ENCODE measurements at regions not wholly inside any gene's neighbourhood (a gene's known extent, or its start where the extent isn't known, plus 50 kb on each side); places are given as distances from the start of the nearest gene placed in this dataset.

DNA sequence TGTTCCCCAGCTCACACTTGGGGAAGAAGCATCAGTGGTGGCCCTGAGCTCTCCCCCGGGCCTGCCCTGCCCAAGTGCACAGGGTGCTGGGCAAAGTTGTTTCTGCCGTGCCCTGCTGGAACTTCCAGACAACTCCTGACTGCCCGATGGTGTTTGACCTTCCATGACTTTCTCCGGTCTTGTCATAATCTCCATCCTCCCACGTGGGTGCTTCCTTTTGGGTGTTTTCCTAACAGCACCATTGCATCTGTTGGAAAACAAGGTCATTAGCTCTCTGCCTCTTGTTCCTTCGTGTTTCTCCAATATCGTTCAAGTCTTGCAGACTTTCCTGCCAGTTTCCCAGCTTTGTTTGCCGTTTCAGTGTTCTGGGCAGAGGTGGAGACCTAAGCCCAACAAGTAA lies 68.7 kb upstream of the TIAM2 start:
- 37% methylated on average over 8 of the region's 8 CpGs for WGBS
- H3K27ac ChIP-seq (ENCODE audit: low read depth in 1 of 2, low read length in 2 of 2) = no peak overlapping the region
- H3K9me3 ChIP-seq (ENCODE audit: control insufficient read depth in 4 of 4, low read length in 3 of 4) = no peaks in the 10 kb centered on the region
- H3K9ac ChIP-seq (ENCODE audit: low read depth in 1 of 2, low read length in 2 of 2) = no peak overlapping the region
- no peaks in the 10 kb centered on the region for H3K27me3 ChIP-seq (ENCODE audit: control insufficient read depth in 4 of 4, insufficient read depth in 4 of 4, low read length in 3 of 4)
- H3K36me3 ChIP-seq (ENCODE audit: control insufficient read depth in 4 of 4, insufficient read depth in 3 of 4, low read depth in 1 of 4, low read length in 3 of 4) = no peaks in the 10 kb centered on the region
- H3K4me1 ChIP-seq (ENCODE audit: control insufficient read depth in 4 of 4, insufficient read depth in 4 of 4, low read length in 3 of 4) = no peaks in the 10 kb centered on the region
- no peak for DNase-seq (ENCODE audit: low spot score)
- TF ChIP-seq TAF1 (conservative IDR thresholded peaks at IDR 0.05) (no peak), HNF4G (IDR thresholded peaks at IDR 0.05) (no peak)
- no peak overlapping the region for H3K4me3 ChIP-seq (ENCODE audit: low read depth in 1 of 3, low read length in 3 of 3)

DNA sequence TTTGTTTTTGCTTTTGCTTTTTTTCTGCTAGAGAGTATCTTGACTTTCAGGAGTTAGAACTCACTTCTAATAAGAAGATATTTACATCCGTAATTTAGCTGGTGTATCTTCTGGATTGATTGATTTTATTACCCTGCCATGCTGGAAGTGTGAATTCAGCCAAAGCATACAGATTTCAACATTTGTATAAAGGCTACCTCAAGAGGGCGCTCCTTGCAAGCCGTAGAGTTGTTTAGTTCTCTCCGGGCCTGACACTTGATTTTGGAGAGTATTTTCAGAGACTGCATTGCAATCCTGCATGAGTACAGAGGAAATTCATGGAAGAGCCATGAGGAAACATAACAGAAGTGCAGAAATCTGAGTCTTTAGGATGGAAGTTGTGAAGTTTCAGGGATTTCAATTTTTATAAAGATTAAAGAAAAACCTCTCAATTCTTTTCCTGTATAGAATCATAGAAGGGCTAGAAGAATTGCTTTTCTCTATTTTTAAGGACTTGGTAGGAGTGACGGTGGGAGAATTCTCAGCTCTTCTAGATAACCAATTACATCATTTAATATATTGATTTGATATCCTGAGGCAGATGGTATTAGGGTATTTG lies 66.7 kb upstream of the TIAM2 start:
- TF ChIP-seq FOXA2 (IDR thresholded peaks at IDR 0.05) (no peak), RAD21 (IDR thresholded peaks at IDR 0.05) (peak; percentile 93 to 95)
- TF ChIP-seq, protein P1, sequence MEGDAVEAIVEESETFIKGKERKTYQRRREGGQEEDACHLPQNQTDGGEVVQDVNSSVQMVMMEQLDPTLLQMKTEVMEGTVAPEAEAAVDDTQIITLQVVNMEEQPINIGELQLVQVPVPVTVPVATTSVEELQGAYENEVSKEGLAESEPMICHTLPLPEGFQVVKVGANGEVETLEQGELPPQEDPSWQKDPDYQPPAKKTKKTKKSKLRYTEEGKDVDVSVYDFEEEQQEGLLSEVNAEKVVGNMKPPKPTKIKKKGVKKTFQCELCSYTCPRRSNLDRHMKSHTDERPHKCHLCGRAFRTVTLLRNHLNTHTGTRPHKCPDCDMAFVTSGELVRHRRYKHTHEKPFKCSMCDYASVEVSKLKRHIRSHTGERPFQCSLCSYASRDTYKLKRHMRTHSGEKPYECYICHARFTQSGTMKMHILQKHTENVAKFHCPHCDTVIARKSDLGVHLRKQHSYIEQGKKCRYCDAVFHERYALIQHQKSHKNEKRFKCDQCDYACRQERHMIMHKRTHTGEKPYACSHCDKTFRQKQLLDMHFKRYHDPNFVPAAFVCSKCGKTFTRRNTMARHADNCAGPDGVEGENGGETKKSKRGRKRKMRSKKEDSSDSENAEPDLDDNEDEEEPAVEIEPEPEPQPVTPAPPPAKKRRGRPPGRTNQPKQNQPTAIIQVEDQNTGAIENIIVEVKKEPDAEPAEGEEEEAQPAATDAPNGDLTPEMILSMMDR (IDR thresholded peaks at IDR 0.05; ENCODE audit: low read depth, low read length, missing input control) = peak; percentile 64
- no peaks in the 10 kb centered on the region for H3K4me1 ChIP-seq (ENCODE audit: control insufficient read depth in 4 of 4, insufficient read depth in 4 of 4, low read length in 3 of 4)
- 14% methylated on average over 5 of the region's 5 CpGs for WGBS
- H3K36me3 ChIP-seq (ENCODE audit: control insufficient read depth in 4 of 4, insufficient read depth in 3 of 4, low read depth in 1 of 4, low read length in 3 of 4) = no peaks in the 10 kb centered on the region
- peak; percentile 52 for DNase-seq (ENCODE audit: low spot score)
- no peaks in the 10 kb centered on the region for H3K27me3 ChIP-seq (ENCODE audit: control insufficient read depth in 4 of 4, insufficient read depth in 4 of 4, low read length in 3 of 4)
- no peak overlapping the region for H3K9ac ChIP-seq (ENCODE audit: low read depth in 1 of 2, low read length in 2 of 2)
- no peaks in the 10 kb centered on the region for H3K9me3 ChIP-seq (ENCODE audit: control insufficient read depth in 4 of 4, low read length in 3 of 4)
- H3K4me3 ChIP-seq (ENCODE audit: low read depth in 1 of 3, low read length in 3 of 3) = no peak overlapping the region
- H3K27ac ChIP-seq (ENCODE audit: low read depth in 1 of 2, low read length in 2 of 2) = no peak overlapping the region

DNA sequence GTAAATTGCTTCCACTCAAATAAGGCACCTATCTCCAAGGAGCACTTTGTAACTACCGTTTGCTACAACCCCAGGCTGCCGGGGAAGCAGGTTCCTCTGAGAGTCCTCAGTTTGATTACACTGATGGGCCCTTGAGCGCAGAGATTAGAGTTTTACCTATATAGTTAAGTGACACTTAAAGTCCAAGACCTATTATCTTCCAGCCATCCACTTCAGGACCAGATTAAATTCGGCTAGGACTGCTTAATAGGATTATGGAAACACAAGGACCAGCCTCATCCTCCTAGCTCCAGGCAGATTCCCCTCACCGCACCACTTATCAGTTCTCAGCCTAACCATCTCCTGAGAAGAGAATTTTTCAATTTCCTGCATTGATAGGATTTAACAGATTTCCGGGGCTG lies 64.7 kb upstream of the TIAM2 start:
- Histone ChIP-seq H3K27me3 (ENCODE audit: control insufficient read depth in 4 of 4, insufficient read depth in 4 of 4, low read length in 3 of 4) (no peaks in the 10 kb centered on the region), H3K36me3 (ENCODE audit: control insufficient read depth in 4 of 4, insufficient read depth in 3 of 4, low read depth in 1 of 4, low read length in 3 of 4) (no peaks in the 10 kb centered on the region), H3K4me3 (ENCODE audit: low read depth in 1 of 3, low read length in 3 of 3) (no peak overlapping the region), H3K27ac (ENCODE audit: low read depth in 1 of 2, low read length in 2 of 2) (no peak overlapping the region), H3K9me3 (ENCODE audit: control insufficient read depth in 4 of 4, low read length in 3 of 4) (no peaks in the 10 kb centered on the region), H3K9ac (ENCODE audit: low read depth in 1 of 2, low read length in 2 of 2) (no peak overlapping the region), H3K4me1 (ENCODE audit: control insufficient read depth in 4 of 4, insufficient read depth in 4 of 4, low read length in 3 of 4) (no peaks in the 10 kb centered on the region)
- DNase-seq (ENCODE audit: low spot score) = no peak
- 91% methylated on average over 6 of the region's 6 CpGs for WGBS
- no peak for TF ChIP-seq FOXA1 (IDR thresholded peaks at IDR 0.05)
- TF ChIP-seq TAF1 (conservative IDR thresholded peaks at IDR 0.05) = no peak
- no peak for TF ChIP-seq FOXA2 (IDR thresholded peaks at IDR 0.05)
- no peak for TF ChIP-seq SP1 (IDR thresholded peaks at IDR 0.05)
- TF ChIP-seq JUND (IDR thresholded peaks at IDR 0.05) = no peak
- TF ChIP-seq, protein P2, sequence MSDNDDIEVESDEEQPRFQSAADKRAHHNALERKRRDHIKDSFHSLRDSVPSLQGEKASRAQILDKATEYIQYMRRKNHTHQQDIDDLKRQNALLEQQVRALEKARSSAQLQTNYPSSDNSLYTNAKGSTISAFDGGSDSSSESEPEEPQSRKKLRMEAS (IDR thresholded peaks at IDR 0.05) = no peak
- TF ChIP-seq, protein P3, sequence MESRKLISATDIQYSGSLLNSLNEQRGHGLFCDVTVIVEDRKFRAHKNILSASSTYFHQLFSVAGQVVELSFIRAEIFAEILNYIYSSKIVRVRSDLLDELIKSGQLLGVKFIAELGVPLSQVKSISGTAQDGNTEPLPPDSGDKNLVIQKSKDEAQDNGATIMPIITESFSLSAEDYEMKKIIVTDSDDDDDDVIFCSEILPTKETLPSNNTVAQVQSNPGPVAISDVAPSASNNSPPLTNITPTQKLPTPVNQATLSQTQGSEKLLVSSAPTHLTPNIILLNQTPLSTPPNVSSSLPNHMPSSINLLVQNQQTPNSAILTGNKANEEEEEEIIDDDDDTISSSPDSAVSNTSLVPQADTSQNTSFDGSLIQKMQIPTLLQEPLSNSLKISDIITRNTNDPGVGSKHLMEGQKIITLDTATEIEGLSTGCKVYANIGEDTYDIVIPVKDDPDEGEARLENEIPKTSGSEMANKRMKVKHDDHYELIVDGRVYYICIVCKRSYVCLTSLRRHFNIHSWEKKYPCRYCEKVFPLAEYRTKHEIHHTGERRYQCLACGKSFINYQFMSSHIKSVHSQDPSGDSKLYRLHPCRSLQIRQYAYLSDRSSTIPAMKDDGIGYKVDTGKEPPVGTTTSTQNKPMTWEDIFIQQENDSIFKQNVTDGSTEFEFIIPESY (IDR thresholded peaks at IDR 0.05) = no peak
- TF ChIP-seq, protein P4, sequence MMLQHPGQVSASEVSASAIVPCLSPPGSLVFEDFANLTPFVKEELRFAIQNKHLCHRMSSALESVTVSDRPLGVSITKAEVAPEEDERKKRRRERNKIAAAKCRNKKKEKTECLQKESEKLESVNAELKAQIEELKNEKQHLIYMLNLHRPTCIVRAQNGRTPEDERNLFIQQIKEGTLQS (IDR thresholded peaks at IDR 0.05) = no peak
- TF ChIP-seq NR2F2 (IDR thresholded peaks at IDR 0.05) = no peak
- no peak for TF ChIP-seq HNF4G (IDR thresholded peaks at IDR 0.05)
- TF ChIP-seq, protein P1 (IDR thresholded peaks at IDR 0.05; ENCODE audit: low read depth, low read length, missing input control) = no peak
- no peak for TF ChIP-seq RAD21 (IDR thresholded peaks at IDR 0.05)
- TF ChIP-seq, protein P5, sequence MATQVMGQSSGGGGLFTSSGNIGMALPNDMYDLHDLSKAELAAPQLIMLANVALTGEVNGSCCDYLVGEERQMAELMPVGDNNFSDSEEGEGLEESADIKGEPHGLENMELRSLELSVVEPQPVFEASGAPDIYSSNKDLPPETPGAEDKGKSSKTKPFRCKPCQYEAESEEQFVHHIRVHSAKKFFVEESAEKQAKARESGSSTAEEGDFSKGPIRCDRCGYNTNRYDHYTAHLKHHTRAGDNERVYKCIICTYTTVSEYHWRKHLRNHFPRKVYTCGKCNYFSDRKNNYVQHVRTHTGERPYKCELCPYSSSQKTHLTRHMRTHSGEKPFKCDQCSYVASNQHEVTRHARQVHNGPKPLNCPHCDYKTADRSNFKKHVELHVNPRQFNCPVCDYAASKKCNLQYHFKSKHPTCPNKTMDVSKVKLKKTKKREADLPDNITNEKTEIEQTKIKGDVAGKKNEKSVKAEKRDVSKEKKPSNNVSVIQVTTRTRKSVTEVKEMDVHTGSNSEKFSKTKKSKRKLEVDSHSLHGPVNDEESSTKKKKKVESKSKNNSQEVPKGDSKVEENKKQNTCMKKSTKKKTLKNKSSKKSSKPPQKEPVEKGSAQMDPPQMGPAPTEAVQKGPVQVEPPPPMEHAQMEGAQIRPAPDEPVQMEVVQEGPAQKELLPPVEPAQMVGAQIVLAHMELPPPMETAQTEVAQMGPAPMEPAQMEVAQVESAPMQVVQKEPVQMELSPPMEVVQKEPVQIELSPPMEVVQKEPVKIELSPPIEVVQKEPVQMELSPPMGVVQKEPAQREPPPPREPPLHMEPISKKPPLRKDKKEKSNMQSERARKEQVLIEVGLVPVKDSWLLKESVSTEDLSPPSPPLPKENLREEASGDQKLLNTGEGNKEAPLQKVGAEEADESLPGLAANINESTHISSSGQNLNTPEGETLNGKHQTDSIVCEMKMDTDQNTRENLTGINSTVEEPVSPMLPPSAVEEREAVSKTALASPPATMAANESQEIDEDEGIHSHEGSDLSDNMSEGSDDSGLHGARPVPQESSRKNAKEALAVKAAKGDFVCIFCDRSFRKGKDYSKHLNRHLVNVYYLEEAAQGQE (IDR thresholded peaks at IDR 0.05) = no peak
- TF ChIP-seq HNF4A (conservative IDR thresholded peaks at IDR 0.05) = no peak
